SK-N-SH treated with all-trans-retinoic acid at 6 μM for 48 hours (cell line): ENCODE measurements at regions not wholly inside any gene's neighbourhood (a gene's known extent, or its start where the extent isn't known, plus 50 kb on each side); places are given as distances from the start of the nearest gene placed in this dataset.

Source experiments
- ATAC-seq: fragments of 200-7000 bp; cut with Tn5 transposase; 3 replicates; pipeline ENCODE4 v1.9.1; 2020; ENCODE audit warnings: mild to moderate bottlenecking, moderate library complexity
- ARNTL ChIP-seq: fragments of 450-650 bp; formaldehyde crosslinking; IDR thresholded peaks from 2 replicates; pipeline ENCODE4 v1.5.0; 2020; ENCODE audit warnings: low read depth, mild to moderate bottlenecking, moderate library complexity, borderline replicate concordance
- BACH2 ChIP-seq: fragments of 250-450 bp; sonication (Bioruptor Pico); IDR thresholded peaks from 2 replicates; pipeline ENCODE4 v1.9.0; 2021; ENCODE audit warnings: mild to moderate bottlenecking, borderline replicate concordance
- CREB5 ChIP-seq: fragments of 250-450 bp; sonication (Bioruptor Pico); IDR thresholded peaks from 2 replicates; pipeline ENCODE4 v1.5.1; 2020; ENCODE audit warnings: low read depth, mild to moderate bottlenecking, moderate library complexity
- CSDC2 ChIP-seq: fragments of 250-450 bp; sonication (Bioruptor Pico); IDR thresholded peaks from 2 replicates; pipeline ENCODE4 v1.5.0; 2020; ENCODE audit warnings: mild to moderate bottlenecking, moderate library complexity
- ESRRG ChIP-seq: fragments of 250-450 bp; sonication (Bioruptor Pico); IDR thresholded peaks from 2 replicates; pipeline ENCODE4 v1.6.1; 2021; ENCODE audit warnings: mild to moderate bottlenecking
- ISL1 ChIP-seq: fragments of 250-450 bp; sonication (Bioruptor Pico); IDR thresholded peaks from 2 replicates; pipeline ENCODE4 v2.1.2; 2022; ENCODE audit warnings: mild to moderate bottlenecking, moderate library complexity
- OSR1 ChIP-seq: fragments of 250-450 bp; sonication (Bioruptor Pico); IDR thresholded peaks from 2 replicates; pipeline ENCODE4 v1.8.0; 2022; ENCODE audit warnings: moderate library complexity, mild to moderate bottlenecking, inconsistent platforms
- POU6F1 ChIP-seq: fragments of 250-450 bp; sonication (Bioruptor Pico); IDR thresholded peaks from 2 replicates; pipeline ENCODE4 v1.8.0; 2021; ENCODE audit warnings: low read depth, mild to moderate bottlenecking, moderate library complexity, borderline replicate concordance
- PPARA ChIP-seq: fragments of 250-450 bp; sonication (Bioruptor Pico); IDR thresholded peaks from 2 replicates; pipeline ENCODE4 v1.5.0; 2020; ENCODE audit warnings: mild to moderate bottlenecking, borderline replicate concordance
- SNAI2 ChIP-seq: fragments of 250-450 bp; sonication (Bioruptor Pico); IDR thresholded peaks from 2 replicates; pipeline ENCODE4 v1.5.0; 2020; ENCODE audit warnings: mild to moderate bottlenecking, moderate library complexity
- TCF4 ChIP-seq: fragments of 250-450 bp; sonication (Bioruptor Pico); IDR thresholded peaks from 2 replicates; pipeline ENCODE4 v1.8.0; 2021; ENCODE audit warnings: mild to moderate bottlenecking, moderate library complexity, borderline replicate concordance
- TOX ChIP-seq: fragments of 250-450 bp; sonication (Bioruptor Pico); IDR thresholded peaks from 2 replicates; pipeline ENCODE4 v1.8.0; 2021; ENCODE audit warnings: mild to moderate bottlenecking, moderate library complexity, borderline replicate concordance
- ZFP30 ChIP-seq: fragments of 450-650 bp; formaldehyde crosslinking; IDR thresholded peaks from 2 replicates; pipeline ENCODE4 v1.5.0; 2022; ENCODE audit warnings: mild to moderate bottlenecking, moderate library complexity
- ZNF70 ChIP-seq: fragments of 450-650 bp; formaldehyde crosslinking; IDR thresholded peaks from 2 replicates; pipeline ENCODE4 v1.5.0; 2020; ENCODE audit warnings: mild to moderate bottlenecking, moderate library complexity
- ZNF8 ChIP-seq: fragments of 450-650 bp; formaldehyde crosslinking; IDR thresholded peaks from 2 replicates; pipeline ENCODE4 v1.5.0; 2020; ENCODE audit warnings: mild to moderate bottlenecking, moderate library complexity
- TF ChIP-seq, protein P1 (sequence below): fragments of 250-450 bp; sonication (Bioruptor Pico); IDR thresholded peaks from 2 replicates; pipeline ENCODE4 v1.5.0; 2020; ENCODE audit warnings: mild to moderate bottlenecking, moderate library complexity
- TF ChIP-seq, protein P2 (sequence below): fragments of 250-450 bp; sonication (Bioruptor Pico); IDR thresholded peaks from 2 replicates; pipeline ENCODE4 v1.5.1; 2021; ENCODE audit warnings: mild to moderate bottlenecking, moderate library complexity
- TF ChIP-seq, protein P3 (sequence below): fragments of 250-450 bp; sonication (Bioruptor Pico); IDR thresholded peaks from 2 replicates; pipeline ENCODE4 v1.8.0; 2020; ENCODE audit warnings: mild to moderate bottlenecking, moderate library complexity, borderline replicate concordance

DNA sequence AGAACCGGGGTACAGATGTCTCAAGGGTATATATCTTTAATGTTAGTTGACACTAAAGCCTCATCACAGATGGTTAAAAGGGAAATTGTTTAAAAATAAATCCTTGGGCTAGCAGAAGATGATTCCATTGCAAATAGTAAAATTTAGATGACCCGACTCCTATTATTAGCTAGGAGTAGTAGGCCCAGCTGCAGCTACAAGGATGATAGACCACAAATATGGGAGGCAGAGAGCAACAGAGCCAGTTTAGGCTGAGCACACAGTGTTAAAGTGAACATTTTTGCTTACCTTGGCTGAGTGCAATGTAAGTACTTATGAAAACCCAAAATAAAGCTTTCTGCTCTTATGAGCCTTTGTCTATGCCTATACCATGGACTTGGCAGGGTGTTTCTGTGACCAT is 100.5 kb upstream of the COL11A1 start (continued):
- TF ChIP-seq, protein P1, sequence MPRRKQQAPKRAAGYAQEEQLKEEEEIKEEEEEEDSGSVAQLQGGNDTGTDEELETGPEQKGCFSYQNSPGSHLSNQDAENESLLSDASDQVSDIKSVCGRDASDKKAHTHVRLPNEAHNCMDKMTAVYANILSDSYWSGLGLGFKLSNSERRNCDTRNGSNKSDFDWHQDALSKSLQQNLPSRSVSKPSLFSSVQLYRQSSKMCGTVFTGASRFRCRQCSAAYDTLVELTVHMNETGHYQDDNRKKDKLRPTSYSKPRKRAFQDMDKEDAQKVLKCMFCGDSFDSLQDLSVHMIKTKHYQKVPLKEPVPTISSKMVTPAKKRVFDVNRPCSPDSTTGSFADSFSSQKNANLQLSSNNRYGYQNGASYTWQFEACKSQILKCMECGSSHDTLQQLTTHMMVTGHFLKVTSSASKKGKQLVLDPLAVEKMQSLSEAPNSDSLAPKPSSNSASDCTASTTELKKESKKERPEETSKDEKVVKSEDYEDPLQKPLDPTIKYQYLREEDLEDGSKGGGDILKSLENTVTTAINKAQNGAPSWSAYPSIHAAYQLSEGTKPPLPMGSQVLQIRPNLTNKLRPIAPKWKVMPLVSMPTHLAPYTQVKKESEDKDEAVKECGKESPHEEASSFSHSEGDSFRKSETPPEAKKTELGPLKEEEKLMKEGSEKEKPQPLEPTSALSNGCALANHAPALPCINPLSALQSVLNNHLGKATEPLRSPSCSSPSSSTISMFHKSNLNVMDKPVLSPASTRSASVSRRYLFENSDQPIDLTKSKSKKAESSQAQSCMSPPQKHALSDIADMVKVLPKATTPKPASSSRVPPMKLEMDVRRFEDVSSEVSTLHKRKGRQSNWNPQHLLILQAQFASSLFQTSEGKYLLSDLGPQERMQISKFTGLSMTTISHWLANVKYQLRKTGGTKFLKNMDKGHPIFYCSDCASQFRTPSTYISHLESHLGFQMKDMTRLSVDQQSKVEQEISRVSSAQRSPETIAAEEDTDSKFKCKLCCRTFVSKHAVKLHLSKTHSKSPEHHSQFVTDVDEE (CRISPR knock-in tag) = no peak
- TF ChIP-seq ZFP30 (CRISPR knock-in tag) = no peak

- no peak for ATAC-seq
- TF ChIP-seq CSDC2 (CRISPR knock-in tag) (no peak), CREB5 (no peak), TCF4 (CRISPR knock-in tag) (no peak), ISL1 (CRISPR knock-in tag) (no peak), BACH2 (CRISPR knock-in tag) (no peak), ZNF8 (CRISPR knock-in tag) (no peak), OSR1 (no peak), PPARA (no peak), ESRRG (CRISPR knock-in tag) (no peak), ZNF70 (CRISPR knock-in tag) (no peak), POU6F1 (CRISPR knock-in tag) (no peak)
- TF ChIP-seq, protein P2, sequence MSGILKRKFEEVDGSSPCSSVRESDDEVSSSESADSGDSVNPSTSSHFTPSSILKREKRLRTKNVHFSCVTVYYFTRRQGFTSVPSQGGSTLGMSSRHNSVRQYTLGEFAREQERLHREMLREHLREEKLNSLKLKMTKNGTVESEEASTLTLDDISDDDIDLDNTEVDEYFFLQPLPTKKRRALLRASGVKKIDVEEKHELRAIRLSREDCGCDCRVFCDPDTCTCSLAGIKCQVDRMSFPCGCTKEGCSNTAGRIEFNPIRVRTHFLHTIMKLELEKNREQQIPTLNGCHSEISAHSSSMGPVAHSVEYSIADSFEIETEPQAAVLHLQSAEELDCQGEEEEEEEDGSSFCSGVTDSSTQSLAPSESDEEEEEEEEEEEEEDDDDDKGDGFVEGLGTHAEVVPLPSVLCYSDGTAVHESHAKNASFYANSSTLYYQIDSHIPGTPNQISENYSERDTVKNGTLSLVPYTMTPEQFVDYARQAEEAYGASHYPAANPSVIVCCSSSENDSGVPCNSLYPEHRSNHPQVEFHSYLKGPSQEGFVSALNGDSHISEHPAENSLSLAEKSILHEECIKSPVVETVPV (CRISPR knock-in tag) = no peak
- TF ChIP-seq, protein P1 (CRISPR knock-in tag) = no peak
- TF ChIP-seq, protein P3, sequence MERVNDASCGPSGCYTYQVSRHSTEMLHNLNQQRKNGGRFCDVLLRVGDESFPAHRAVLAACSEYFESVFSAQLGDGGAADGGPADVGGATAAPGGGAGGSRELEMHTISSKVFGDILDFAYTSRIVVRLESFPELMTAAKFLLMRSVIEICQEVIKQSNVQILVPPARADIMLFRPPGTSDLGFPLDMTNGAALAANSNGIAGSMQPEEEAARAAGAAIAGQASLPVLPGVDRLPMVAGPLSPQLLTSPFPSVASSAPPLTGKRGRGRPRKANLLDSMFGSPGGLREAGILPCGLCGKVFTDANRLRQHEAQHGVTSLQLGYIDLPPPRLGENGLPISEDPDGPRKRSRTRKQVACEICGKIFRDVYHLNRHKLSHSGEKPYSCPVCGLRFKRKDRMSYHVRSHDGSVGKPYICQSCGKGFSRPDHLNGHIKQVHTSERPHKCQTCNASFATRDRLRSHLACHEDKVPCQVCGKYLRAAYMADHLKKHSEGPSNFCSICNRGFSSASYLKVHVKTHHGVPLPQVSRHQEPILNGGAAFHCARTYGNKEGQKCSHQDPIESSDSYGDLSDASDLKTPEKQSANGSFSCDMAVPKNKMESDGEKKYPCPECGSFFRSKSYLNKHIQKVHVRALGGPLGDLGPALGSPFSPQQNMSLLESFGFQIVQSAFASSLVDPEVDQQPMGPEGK = no peak
These were observed 90.7 kb upstream of the COL11A1 start for GRCh38 chr1:103199001-103199400.

DNA sequence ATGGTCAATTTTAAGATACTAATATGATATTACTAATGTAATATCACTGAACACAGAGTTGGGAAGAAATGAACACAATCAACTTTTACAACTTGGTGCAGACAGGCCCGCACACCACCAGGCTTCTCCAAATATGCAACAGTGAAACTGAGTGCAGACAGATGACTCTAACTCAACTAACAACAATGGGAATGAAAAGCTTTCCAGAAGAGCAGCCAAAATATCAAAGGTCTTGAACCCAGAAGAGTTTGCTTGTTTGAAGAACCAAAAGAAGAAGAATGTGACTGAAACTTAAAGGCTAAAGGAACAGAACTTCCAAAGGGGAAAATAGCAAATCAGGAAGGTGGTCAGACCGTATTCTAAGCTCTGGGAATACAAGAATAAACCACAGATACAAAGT is 89.8 kb upstream of the COL11A1 start:
- ATAC-seq = no peak
- no peak for TF ChIP-seq TOX (CRISPR knock-in tag)
- TF ChIP-seq SNAI2 (CRISPR knock-in tag) = no peak
- TF ChIP-seq ARNTL = no peak
- TF ChIP-seq ISL1 (CRISPR knock-in tag) = no peak
- TF ChIP-seq PPARA = no peak
